GM18907 (cell line): ENCODE measurements at regions not wholly inside any gene's neighbourhood (a gene's known extent, or its start where the extent isn't known, plus 50 kb on each side); places are given as distances from the start of the nearest gene placed in this dataset.

Experiments
- ATAC-seq: cut with Tn5 transposase; IDR thresholded peaks from one replicate; pipeline ENCODE4 v1.9.1; 2021; ENCODE audit warnings: mild to moderate bottlenecking, moderate library complexity; ENCODE audit not compliant: unreplicated experiment

- no peak for ATAC-seq
These were observed 79.0 kb upstream of the ODAD2 start for GRCh38 chr10:28077889-28078288.

GRCh38 chr10:28075424-28075823 is 76.5 kb upstream of the ODAD2 start:
- ATAC-seq, result no peak

GRCh38 chr10:28072573-28072972 is 73.7 kb upstream of the ODAD2 start:
- no peak for ATAC-seq

- no peak for ATAC-seq
These were observed 61.2 kb upstream of the ODAD2 start for GRCh38 chr10:28060031-28060607.

GRCh38 chr10:28058746-28059145 is 59.9 kb upstream of the ODAD2 start:
- no peak for ATAC-seq

GRCh38 chr10:28054228-28054860 is 55.5 kb upstream of the ODAD2 start:
- no peak for ATAC-seq

GRCh38 chr10:28049286-28049685 is 50.4 kb upstream of the ODAD2 start:
- no peak for ATAC-seq
